Panc1 (cell line): ENCODE measurements at regions not wholly inside any gene's neighbourhood (a gene's known extent, or its start where the extent isn't known, plus 50 kb on each side); places are given as distances from the start of the nearest gene placed in this dataset.

Experiments used
- ATAC-seq: fragments of 200-7000 bp; cut with Tn5 transposase; 2 replicates; pipeline ENCODE4 v1.9.1; 2020; ENCODE audit warnings: mild to moderate bottlenecking, moderate library complexity
- BruUV-seq: library from RNA; stranded (reverse); fragments of 400-500 nt; replicated peaks from 2 replicates; lab custom pipeline; 2021; lab: Mats Ljungman, UMichigan
- CTCF ChIA-PET: fragments of 300-600 bp; sonication (Branson Sonifier 250); formaldehyde crosslinking; loops from one replicate; lab custom pipeline; 2022; ENCODE audit warnings: antibody characterized with exemption; lab: Charles Lee
- POLR2A ChIA-PET: fragments of 300-600 bp; sonication (Branson Sonifier 250); formaldehyde crosslinking; loops from one replicate; lab custom pipeline; 2022; ENCODE audit warnings: antibody characterized with exemption; lab: Charles Lee
- DNase-seq: peaks from one replicate; pipeline ENCODE4 v3.0.0-alpha.2; 2010; ENCODE audit warnings: low read depth, low spot score
- H3K27ac ChIP-seq: 2 replicates; pipeline ENCODE4 v1.5.1; 2011; ENCODE audit warnings: mild to moderate bottlenecking, low read length, inconsistent platforms
- H3K27me3 ChIP-seq: fragments of 200-500 bp; sonication (Bioruptor generic); 2 replicates; pipeline ENCODE4 v1.6.0; 2014; ENCODE audit warnings: low read length, inconsistent platforms; ENCODE audit not compliant: control insufficient read depth, insufficient read depth
- H3K36me3 ChIP-seq: fragments of 200-500 bp; sonication (Bioruptor generic); 2 replicates; pipeline ENCODE4 v1.5.1; 2014; ENCODE audit warnings: inconsistent platforms, mild to moderate bottlenecking, low read length, moderate library complexity; ENCODE audit not compliant: control insufficient read depth, insufficient read depth
- H3K4me1 ChIP-seq: 2 replicates; pipeline ENCODE4 v1.5.1; 2011; ENCODE audit warnings: inconsistent platforms, mild to moderate bottlenecking, low read length, moderate library complexity; ENCODE audit not compliant: control insufficient read depth, insufficient read depth
- H3K4me3 ChIP-seq, 2 experiments: 2 replicates each; pipeline ENCODE4 v1.5.1; 2011 to 2012; ENCODE audit warnings: low read depth in 2 of 2, low read length in 2 of 2, mild to moderate bottlenecking in 2 of 2, inconsistent platforms in 1 of 2, moderate library complexity in 1 of 2
- H3K9me3 ChIP-seq: fragments of 200-500 bp; sonication (Bioruptor generic); 2 replicates; pipeline ENCODE4 v1.5.1; 2014; ENCODE audit warnings: low read depth, mild to moderate bottlenecking, inconsistent platforms, low read length, moderate library complexity; ENCODE audit not compliant: control insufficient read depth, insufficient read depth
- CTCF ChIP-seq: fragments of 450-650 bp; IDR thresholded peaks from 2 replicates; pipeline ENCODE4 v1.5.1; 2017; ENCODE audit warnings: mild to moderate bottlenecking
- POLR2AphosphoS5 ChIP-seq: IDR thresholded peaks from 2 replicates; pipeline ENCODE4 v1.6.1; 2012; ENCODE audit warnings: mild to moderate bottlenecking, low read depth, low read length, moderate library complexity
- SIN3A ChIP-seq: IDR thresholded peaks from 2 replicates; pipeline ENCODE4 v1.6.1; 2012; ENCODE audit warnings: low read depth, mild to moderate bottlenecking, low read length, moderate library complexity, borderline replicate concordance; ENCODE audit not compliant: insufficient read depth
- TCF7L2 ChIP-seq: IDR thresholded peaks from 2 replicates; pipeline ENCODE4 v1.6.1; 2011; ENCODE audit warnings: mild to moderate bottlenecking, low read depth, low read length, inconsistent platforms
- in situ Hi-C: cut with HindIII; loops from 2 replicates; pipeline ENCODE4 v1.10.0; 2016; ENCODE audit warnings: low sequenced_read_pairs, low pct_unique_long_range_greater_than_20kb
- intact Hi-C: fragments of 100-400 bp; cut with micrococcal nuclease; formaldehyde crosslinking; loops from one replicate; pipeline ENCODE4 v1.10.0; 2022; ENCODE audit not compliant: unreplicated experiment
- TF ChIP-seq, protein P1 (sequence below), 2 experiments: IDR thresholded peaks; 2 replicates each; pipeline ENCODE4 v1.6.1; 2011 to 2012; ENCODE audit warnings: low read depth in 2 of 2, control low read depth in 1 of 2, low read length in 1 of 2, mild to moderate bottlenecking in 1 of 2, moderate library complexity in 1 of 2; ENCODE audit not compliant: insufficient read depth in 1 of 2

DNA sequence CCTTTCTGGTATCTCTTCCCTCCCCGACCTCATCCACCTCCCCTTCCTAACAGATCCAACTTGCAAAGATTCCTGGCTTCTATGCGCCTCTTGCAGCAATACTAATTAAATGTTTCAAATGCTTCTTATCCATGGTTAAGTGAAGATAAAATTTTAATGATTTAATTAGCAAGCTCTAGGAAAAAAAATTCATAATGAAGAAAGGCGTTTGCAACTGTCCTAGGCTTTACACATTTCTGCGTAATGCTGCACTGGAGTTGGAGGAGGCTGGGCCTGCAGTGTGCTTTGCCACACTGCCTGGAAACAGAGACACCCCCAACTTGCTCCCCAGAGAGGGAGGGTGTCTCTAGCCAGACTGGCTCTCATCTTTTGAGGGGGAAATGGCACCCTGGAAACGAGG is 123.9 kb upstream of the CARD11 start:
- in situ Hi-C loops (no loop called here), intact Hi-C loops (no loop called here)
- Histone ChIP-seq H3K4me3 (no peak overlapping the region), H3K27me3 (no peaks in the 10 kb centered on the region), H3K4me1 (no peaks in the 10 kb centered on the region; the same call in 1 of the 2 replicates), H3K27ac (no peak overlapping the region), H3K9me3 (no peaks in the 10 kb centered on the region), H3K36me3 (no peaks in the 10 kb centered on the region)
- ChIA-PET CTCF (no interaction called here), POLR2A (no interaction called here)
- ATAC-seq, result no peak
- DNase-seq, result no peak
- TF ChIP-seq SIN3A (no peak), POLR2AphosphoS5 (no peak), CTCF (no peak), TCF7L2 (no peak)
- TF ChIP-seq, protein P1, sequence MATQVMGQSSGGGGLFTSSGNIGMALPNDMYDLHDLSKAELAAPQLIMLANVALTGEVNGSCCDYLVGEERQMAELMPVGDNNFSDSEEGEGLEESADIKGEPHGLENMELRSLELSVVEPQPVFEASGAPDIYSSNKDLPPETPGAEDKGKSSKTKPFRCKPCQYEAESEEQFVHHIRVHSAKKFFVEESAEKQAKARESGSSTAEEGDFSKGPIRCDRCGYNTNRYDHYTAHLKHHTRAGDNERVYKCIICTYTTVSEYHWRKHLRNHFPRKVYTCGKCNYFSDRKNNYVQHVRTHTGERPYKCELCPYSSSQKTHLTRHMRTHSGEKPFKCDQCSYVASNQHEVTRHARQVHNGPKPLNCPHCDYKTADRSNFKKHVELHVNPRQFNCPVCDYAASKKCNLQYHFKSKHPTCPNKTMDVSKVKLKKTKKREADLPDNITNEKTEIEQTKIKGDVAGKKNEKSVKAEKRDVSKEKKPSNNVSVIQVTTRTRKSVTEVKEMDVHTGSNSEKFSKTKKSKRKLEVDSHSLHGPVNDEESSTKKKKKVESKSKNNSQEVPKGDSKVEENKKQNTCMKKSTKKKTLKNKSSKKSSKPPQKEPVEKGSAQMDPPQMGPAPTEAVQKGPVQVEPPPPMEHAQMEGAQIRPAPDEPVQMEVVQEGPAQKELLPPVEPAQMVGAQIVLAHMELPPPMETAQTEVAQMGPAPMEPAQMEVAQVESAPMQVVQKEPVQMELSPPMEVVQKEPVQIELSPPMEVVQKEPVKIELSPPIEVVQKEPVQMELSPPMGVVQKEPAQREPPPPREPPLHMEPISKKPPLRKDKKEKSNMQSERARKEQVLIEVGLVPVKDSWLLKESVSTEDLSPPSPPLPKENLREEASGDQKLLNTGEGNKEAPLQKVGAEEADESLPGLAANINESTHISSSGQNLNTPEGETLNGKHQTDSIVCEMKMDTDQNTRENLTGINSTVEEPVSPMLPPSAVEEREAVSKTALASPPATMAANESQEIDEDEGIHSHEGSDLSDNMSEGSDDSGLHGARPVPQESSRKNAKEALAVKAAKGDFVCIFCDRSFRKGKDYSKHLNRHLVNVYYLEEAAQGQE (IDR thresholded peaks at IDR 0.05; ENCODE audit: insufficient read depth in 1 of 2, low read depth in 2 of 2, low read length in 1 of 2), result no peak
- no TSS peak for BruUV-seq

DNA sequence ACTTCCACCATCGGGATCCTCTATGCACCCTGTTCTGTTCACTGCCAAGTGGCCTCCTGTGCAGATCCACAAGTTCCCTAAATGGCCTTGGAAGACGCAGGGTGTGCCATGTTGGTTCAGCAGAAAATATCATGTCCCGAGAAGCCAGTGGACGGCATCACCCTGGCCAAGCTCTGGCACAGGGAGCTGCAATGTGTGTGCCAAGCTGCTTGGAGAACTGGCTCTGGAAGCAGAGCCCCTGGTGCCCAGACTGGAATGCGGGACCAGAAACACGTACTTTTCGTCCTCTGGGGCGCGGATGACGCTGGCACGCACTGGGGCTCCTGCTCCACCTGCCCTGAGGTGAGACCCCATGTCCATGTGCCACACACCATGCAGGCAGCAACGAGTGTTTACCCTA is 124.7 kb upstream of the CARD11 start:
- TF ChIP-seq, protein P1 (IDR thresholded peaks at IDR 0.05; ENCODE audit: insufficient read depth in 1 of 2, low read depth in 2 of 2, low read length in 1 of 2), result no peak
- TF ChIP-seq SIN3A (no peak), CTCF (no peak), POLR2AphosphoS5 (no peak), TCF7L2 (no peak)
- Histone ChIP-seq H3K4me1 (no peaks in the 10 kb centered on the region; the same call in 1 of the 2 replicates), H3K4me3 (no peak overlapping the region), H3K27ac (no peak overlapping the region), H3K36me3 (no peaks in the 10 kb centered on the region), H3K27me3 (no peaks in the 10 kb centered on the region), H3K9me3 (no peaks in the 10 kb centered on the region)
- ChIA-PET POLR2A (no interaction called here), CTCF (no interaction called here)
- ATAC-seq (no peak), DNase-seq (no peak)
- no TSS peak for BruUV-seq
- intact Hi-C loops, result no loop called here
- in situ Hi-C loops, result no loop called here
